Fibroblast of villous mesenchyme (primary cell): ENCODE measurements at regions not wholly inside any gene's neighbourhood (a gene's known extent, or its start where the extent isn't known, plus 50 kb on each side); places are given as distances from the start of the nearest gene placed in this dataset.
A peak's percentile ranks its signal among the peaks of the same experiment; 100 is the strongest.

Source experiments
- DNase-seq: peaks from one replicate; pipeline ENCODE4 v3.0.0-alpha.2; 2010; ENCODE audit warnings: low read depth
- H3K4me3 ChIP-seq: 2 replicates; pipeline ENCODE4 v1.5.1; 2011; ENCODE audit warnings: low read depth, mild to moderate bottlenecking, low read length
- TF ChIP-seq, protein P1 (sequence below): IDR thresholded peaks from 2 replicates; pipeline ENCODE4 v1.5.1; 2012; ENCODE audit warnings: low read depth, mild to moderate bottlenecking, low read length; ENCODE audit not compliant: insufficient read depth

DNA sequence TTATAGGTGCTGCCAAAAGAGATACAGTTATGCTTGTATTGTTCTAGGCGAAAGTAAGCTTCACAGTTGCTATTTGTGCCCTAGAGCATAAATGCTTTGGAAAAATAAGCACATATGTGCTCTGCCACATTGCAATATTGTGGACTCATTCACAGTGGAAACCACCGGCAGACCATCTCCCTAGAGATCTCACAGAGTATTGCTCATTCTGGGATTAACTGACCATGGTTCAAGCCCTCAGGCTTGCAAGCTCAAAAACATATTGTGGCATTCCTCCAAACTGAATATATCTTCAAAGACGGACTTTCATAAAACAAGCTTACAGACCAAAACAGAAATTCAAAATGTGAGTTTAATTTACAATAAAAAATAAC, 158.2 kb upstream of the CCDC150 start:
- DNase-seq, result peak; percentile 54
- TF ChIP-seq, protein P1, sequence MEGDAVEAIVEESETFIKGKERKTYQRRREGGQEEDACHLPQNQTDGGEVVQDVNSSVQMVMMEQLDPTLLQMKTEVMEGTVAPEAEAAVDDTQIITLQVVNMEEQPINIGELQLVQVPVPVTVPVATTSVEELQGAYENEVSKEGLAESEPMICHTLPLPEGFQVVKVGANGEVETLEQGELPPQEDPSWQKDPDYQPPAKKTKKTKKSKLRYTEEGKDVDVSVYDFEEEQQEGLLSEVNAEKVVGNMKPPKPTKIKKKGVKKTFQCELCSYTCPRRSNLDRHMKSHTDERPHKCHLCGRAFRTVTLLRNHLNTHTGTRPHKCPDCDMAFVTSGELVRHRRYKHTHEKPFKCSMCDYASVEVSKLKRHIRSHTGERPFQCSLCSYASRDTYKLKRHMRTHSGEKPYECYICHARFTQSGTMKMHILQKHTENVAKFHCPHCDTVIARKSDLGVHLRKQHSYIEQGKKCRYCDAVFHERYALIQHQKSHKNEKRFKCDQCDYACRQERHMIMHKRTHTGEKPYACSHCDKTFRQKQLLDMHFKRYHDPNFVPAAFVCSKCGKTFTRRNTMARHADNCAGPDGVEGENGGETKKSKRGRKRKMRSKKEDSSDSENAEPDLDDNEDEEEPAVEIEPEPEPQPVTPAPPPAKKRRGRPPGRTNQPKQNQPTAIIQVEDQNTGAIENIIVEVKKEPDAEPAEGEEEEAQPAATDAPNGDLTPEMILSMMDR, result no peak
- no peak overlapping the region for H3K4me3 ChIP-seq

DNA sequence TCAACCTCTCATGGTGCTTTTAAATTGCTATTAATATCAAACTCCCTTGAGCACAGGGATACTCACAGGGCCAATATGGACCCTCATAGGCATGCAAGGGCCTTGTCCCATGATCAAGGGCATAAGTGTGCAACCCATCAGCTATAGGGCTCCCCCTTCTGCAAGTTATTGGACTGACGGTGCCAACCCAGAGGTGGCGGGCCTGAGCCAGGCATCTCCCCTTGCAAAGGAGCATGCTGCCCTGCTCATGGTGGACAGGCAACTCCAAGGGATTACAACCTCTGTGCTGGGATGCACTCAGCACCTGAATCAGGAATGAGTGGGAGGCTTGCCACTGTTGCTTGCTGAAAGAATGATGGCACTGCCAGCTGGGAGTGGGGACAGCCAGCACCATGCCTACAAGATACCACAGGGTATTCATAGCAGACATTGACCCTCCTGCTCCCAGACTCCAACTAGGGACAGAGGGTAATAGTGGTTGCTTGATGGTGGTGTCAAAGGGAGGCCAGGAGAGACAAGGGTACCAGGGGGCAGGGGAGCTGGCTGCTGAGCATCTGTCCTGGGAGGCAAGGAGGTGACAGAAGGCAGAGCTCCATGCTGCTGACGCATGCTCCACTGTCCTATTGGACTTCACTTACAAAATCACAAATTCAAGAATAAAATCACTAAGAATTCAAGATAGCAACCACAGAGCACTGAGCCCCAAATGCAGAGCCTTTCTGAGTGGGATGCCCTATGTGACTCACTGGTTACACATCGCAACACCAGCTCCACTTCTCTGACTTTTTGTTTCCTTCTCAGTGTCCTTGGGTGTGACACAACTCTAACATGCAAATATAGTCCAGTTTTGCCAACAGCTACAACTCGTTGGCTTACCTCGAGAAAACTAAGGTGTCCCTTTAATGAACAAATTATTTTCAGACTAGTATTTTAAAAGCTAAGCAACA, 157.1 kb upstream of the CCDC150 start:
- H3K4me3 ChIP-seq, result no peak overlapping the region
- TF ChIP-seq, protein P1, result no peak
- DNase-seq, result no peak

DNA sequence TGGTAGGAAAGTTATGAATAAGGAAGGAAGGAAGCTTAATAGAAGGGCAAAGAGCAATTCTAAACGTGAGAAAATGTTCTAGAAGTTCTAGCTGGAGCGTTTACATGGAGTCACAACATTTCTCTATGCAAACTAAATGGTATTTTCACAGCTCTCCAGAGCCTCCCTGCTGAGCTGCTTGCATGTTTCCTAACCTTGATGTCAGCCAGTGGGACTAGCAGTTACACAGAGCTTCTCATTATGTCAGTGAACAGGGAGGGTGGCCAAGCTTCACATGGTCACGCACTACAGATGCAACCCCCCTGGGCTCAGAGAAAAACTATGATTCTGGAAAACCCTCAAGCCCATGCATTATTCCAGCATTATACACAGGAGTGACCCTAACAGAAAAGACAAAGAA, 153.4 kb upstream of the CCDC150 start:
- no peak for DNase-seq
- H3K4me3 ChIP-seq, result no peak overlapping the region
- TF ChIP-seq, protein P1, result no peak

DNA sequence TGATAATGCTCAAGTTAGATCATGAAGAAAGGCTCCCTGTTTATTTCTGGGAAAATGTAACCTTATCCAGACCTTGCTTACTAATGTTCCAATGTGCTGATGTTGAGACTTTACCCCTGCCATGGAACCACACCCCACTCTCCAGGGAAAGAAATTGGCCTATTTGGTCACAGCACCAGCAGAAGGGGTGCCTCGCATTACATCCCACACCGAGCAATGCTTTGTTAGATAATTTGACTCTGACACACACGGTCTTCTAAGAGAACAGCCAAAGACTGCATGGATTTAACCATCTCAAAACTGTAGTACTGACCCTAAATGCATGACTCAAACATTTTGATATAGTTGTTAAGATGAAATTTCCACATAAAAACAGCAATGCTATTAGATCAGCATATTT, 152.1 kb upstream of the CCDC150 start:
- no peak overlapping the region for H3K4me3 ChIP-seq
- no peak for DNase-seq
- TF ChIP-seq, protein P1, result no peak

DNA sequence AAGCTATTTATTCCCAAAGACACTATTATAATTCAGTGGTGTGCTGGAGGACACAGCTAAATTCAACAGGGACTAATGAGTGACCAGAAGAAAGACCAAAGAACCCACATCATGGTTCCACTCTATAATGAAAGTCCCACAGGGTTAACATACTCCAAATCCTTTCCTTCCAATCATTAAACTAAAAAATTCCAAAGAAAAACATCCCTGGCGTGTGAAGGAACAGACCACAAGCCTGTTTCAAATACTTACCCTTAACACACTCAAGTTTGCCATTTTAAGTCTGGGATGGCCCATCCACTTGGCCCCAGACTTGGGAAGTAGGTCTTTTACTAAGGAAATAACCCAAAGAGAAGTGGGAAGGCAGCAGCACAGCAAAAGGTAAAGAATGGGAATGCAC, 150.1 kb upstream of the CCDC150 start:
- TF ChIP-seq, protein P1, result no peak
- no peak for DNase-seq
- H3K4me3 ChIP-seq, result no peak overlapping the region

DNA sequence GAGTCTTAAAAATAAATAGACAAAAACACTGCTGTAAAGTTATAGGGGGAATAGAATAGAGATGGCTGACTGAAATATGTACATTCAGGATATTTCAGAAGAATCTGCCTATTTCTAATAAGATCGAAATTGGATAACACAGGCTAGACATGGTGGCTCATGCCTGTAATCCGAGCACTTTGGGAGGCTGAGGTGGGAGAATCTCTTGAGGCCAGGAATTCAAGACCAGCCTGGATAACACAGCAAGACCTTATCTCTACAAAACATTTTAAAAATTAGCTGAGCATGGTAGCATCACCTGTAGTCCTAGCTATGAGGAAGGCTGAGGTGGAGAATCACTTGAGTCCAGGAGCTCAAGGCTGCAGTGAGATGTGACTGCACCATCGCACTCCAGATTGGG, 146.6 kb upstream of the CCDC150 start:
- TF ChIP-seq, protein P1, result no peak
- no peak for DNase-seq
- no peak overlapping the region for H3K4me3 ChIP-seq
